GM18858 (cell line): ENCODE measurements at regions not wholly inside any gene's neighbourhood (a gene's known extent, or its start where the extent isn't known, plus 50 kb on each side); places are given as distances from the start of the nearest gene placed in this dataset.
"Not testable (repeated sequence)": the region's sequence is repeated elsewhere in the genome, so short reads cannot be mapped to it uniquely, and the experiment has no call there.

Experiments used
- ATAC-seq: cut with Tn5 transposase; IDR thresholded peaks from one replicate; pipeline ENCODE4 v1.9.1; 2021; ENCODE audit not compliant: unreplicated experiment

GRCh38 chr5:67605730-67606585, 409.4 kb upstream of the CD180 start:
- ATAC-seq: no peak

- ATAC-seq: no peak
Measured at GRCh38 chr5:67591491-67591890, 394.9 kb upstream of the CD180 start.

GRCh38 chr5:67588389-67588788, 391.8 kb upstream of the CD180 start:
- ATAC-seq: no peak

- no peak for ATAC-seq
Measured at GRCh38 chr5:67581203-67581602, 384.6 kb upstream of the CD180 start.

- no peak for ATAC-seq
Measured at GRCh38 chr5:67578011-67578410, 381.4 kb upstream of the CD180 start.

GRCh38 chr5:67577424-67577823, 380.8 kb upstream of the CD180 start:
- ATAC-seq: no peak

GRCh38 chr5:67576112-67576511, 379.5 kb upstream of the CD180 start:
- no peak for ATAC-seq

GRCh38 chr5:67575087-67575486, 378.5 kb upstream of the CD180 start:
- ATAC-seq: no peak

GRCh38 chr5:67561151-67561932, 364.7 kb upstream of the CD180 start:
- ATAC-seq: no peak

- ATAC-seq: no peak
Measured at GRCh38 chr5:67552773-67553172, 356.2 kb upstream of the CD180 start.

- ATAC-seq: no peak
Measured at GRCh38 chr5:67549947-67550346, 353.3 kb upstream of the CD180 start.

- no peak for ATAC-seq
Measured at GRCh38 chr5:67549296-67549618, 352.7 kb upstream of the CD180 start.

GRCh38 chr5:67548520-67549295, 352.1 kb upstream of the CD180 start:
- no peak for ATAC-seq

GRCh38 chr5:67547682-67548081, 351.1 kb upstream of the CD180 start:
- ATAC-seq: no peak

GRCh38 chr5:67544942-67545341, 348.3 kb upstream of the CD180 start:
- not testable (repeated sequence) for ATAC-seq

GRCh38 chr5:67543720-67544270, 347.2 kb upstream of the CD180 start:
- ATAC-seq: no peak

- no peak for ATAC-seq
Measured at GRCh38 chr5:67542479-67542878, 345.9 kb upstream of the CD180 start.

GRCh38 chr5:67541875-67542274, 345.3 kb upstream of the CD180 start:
- no peak for ATAC-seq

- ATAC-seq: no peak
Measured at GRCh38 chr5:67538855-67539506, 342.4 kb upstream of the CD180 start.

- no peak for ATAC-seq
Measured at GRCh38 chr5:67537439-67538148, 341.0 kb upstream of the CD180 start.
